Karpas-422 (cell line): ENCODE measurements at regions not wholly inside any gene's neighbourhood (a gene's known extent, or its start where the extent isn't known, plus 50 kb on each side); places are given as distances from the start of the nearest gene placed in this dataset.

Experiments used
- DNase-seq: peaks from one replicate; pipeline ENCODE4 v3.0.0-alpha.2; 2015
- H2AFZ ChIP-seq: fragments of 200-600 bp; sonication (generic); 2 replicates; pipeline ENCODE4 v1.6.1; 2014; ENCODE audit warnings: antibody characterized with exemption, low read length, mixed read lengths
- H3K27ac ChIP-seq: fragments of 200-600 bp; sonication (generic); 2 replicates; pipeline ENCODE4 v1.5.1; 2014; ENCODE audit warnings: mild to moderate bottlenecking, low read length, moderate library complexity
- H3K27me3 ChIP-seq: fragments of 200-600 bp; sonication (generic); 2 replicates; pipeline ENCODE4 v1.6.1; 2014; ENCODE audit warnings: low read length, mixed read lengths
- H3K36me3 ChIP-seq: fragments of 200-600 bp; sonication (generic); 2 replicates; pipeline ENCODE4 v1.6.1; 2014; ENCODE audit warnings: low read length, mixed read lengths; ENCODE audit not compliant: insufficient read depth
- H3K4me1 ChIP-seq: fragments of 200-600 bp; sonication (generic); 2 replicates; pipeline ENCODE4 v1.6.1; 2014; ENCODE audit warnings: mild to moderate bottlenecking, low read length, mixed read lengths
- H3K4me2 ChIP-seq: fragments of 200-600 bp; sonication (generic); 2 replicates; pipeline ENCODE4 v1.6.1; 2014; ENCODE audit warnings: low read length, low read depth, mild to moderate bottlenecking; ENCODE audit not compliant: poor library complexity, severe bottlenecking
- H3K4me3 ChIP-seq: fragments of 200-600 bp; sonication (generic); 2 replicates; pipeline ENCODE4 v1.5.1; 2014; ENCODE audit warnings: mild to moderate bottlenecking, antibody characterized with exemption, low read length, mixed read lengths
- H3K79me2 ChIP-seq: fragments of 200-600 bp; sonication (generic); 2 replicates; pipeline ENCODE4 v1.6.1; 2014; ENCODE audit warnings: mild to moderate bottlenecking, low read length, mixed read lengths
- H3K9ac ChIP-seq: fragments of 200-600 bp; sonication (generic); 2 replicates; pipeline ENCODE4 v1.6.0; 2014; ENCODE audit warnings: low read length
- H3K9me2 ChIP-seq: fragments of 200-600 bp; sonication (generic), shearing (Covaris generic); replicated peaks from 2 replicates; pipeline ENCODE4 v1.6.0; 2014; ENCODE audit warnings: mild to moderate bottlenecking, low read length, moderate library complexity; ENCODE audit not compliant: insufficient read depth
- H3K9me3 ChIP-seq: fragments of 300-700, 200-600 bp; sonication (generic); 2 replicates; pipeline ENCODE4 v1.6.1; 2014; ENCODE audit warnings: low read length, mixed read lengths
- H4K20me1 ChIP-seq: fragments of 200-600 bp; sonication (generic); 2 replicates; pipeline ENCODE4 v1.6.1; 2014; ENCODE audit warnings: mild to moderate bottlenecking, antibody characterized with exemption, low read length, low read depth; ENCODE audit not compliant: insufficient read depth

GRCh38 chr21:38918607-38919346, 113.0 kb downstream of the ETS2 start:
- H3K4me1 ChIP-seq = peaks cover 10% of the 10 kb centered on the region
- no peaks in the 10 kb centered on the region for H3K36me3 ChIP-seq
- no peaks in the 10 kb centered on the region for H4K20me1 ChIP-seq
- H3K27ac ChIP-seq = no peak overlapping the region
- H2AFZ ChIP-seq = no peak overlapping the region
- H3K27me3 ChIP-seq = no peaks in the 10 kb centered on the region
- H3K9ac ChIP-seq = no peak overlapping the region
- no peak overlapping the region for H3K4me3 ChIP-seq
- H3K9me3 ChIP-seq = no peaks in the 10 kb centered on the region
- no peak overlapping the region for H3K4me2 ChIP-seq
- no peaks in the 10 kb centered on the region for H3K79me2 ChIP-seq
- DNase-seq = no peak
- no peaks in the 10 kb centered on the region for H3K9me2 ChIP-seq

- no peak for DNase-seq
- H3K27me3 ChIP-seq = no peaks in the 10 kb centered on the region
- H3K4me3 ChIP-seq = no peak overlapping the region
- H3K4me2 ChIP-seq = no peak overlapping the region
- H3K9me3 ChIP-seq = no peaks in the 10 kb centered on the region
- no peak overlapping the region for H3K9ac ChIP-seq
- H3K27ac ChIP-seq = no peak overlapping the region
- no peaks in the 10 kb centered on the region for H3K79me2 ChIP-seq
- H2AFZ ChIP-seq = no peak overlapping the region
- H3K9me2 ChIP-seq = no peaks in the 10 kb centered on the region
- H3K4me1 ChIP-seq = peaks cover 10% of the 10 kb centered on the region
- H3K36me3 ChIP-seq = no peaks in the 10 kb centered on the region
- H4K20me1 ChIP-seq = no peaks in the 10 kb centered on the region
These were observed 111.5 kb downstream of the ETS2 start for GRCh38 chr21:38917043-38917774.

GRCh38 chr21:38916214-38916964, 110.7 kb downstream of the ETS2 start:
- peaks cover 13% of the 10 kb centered on the region for H3K4me1 ChIP-seq
- H3K27ac ChIP-seq = no peak overlapping the region
- H3K4me2 ChIP-seq = no peak overlapping the region
- no peaks in the 10 kb centered on the region for H3K27me3 ChIP-seq
- no peaks in the 10 kb centered on the region for H3K79me2 ChIP-seq
- no peaks in the 10 kb centered on the region for H3K9me2 ChIP-seq
- H2AFZ ChIP-seq = no peak overlapping the region
- H3K4me3 ChIP-seq = no peak overlapping the region
- no peaks in the 10 kb centered on the region; the same call in 1 of the 2 replicates for H4K20me1 ChIP-seq
- H3K9me3 ChIP-seq = no peaks in the 10 kb centered on the region
- no peak for DNase-seq
- no peaks in the 10 kb centered on the region for H3K36me3 ChIP-seq
- no peak overlapping the region for H3K9ac ChIP-seq

- Histone ChIP-seq H3K4me2 (no peak overlapping the region), H4K20me1 (no peaks in the 10 kb centered on the region; the same call in 1 of the 2 replicates), H3K27me3 (no peaks in the 10 kb centered on the region), H3K9ac (no peak overlapping the region), H3K27ac (no peak overlapping the region), H3K9me2 (no peaks in the 10 kb centered on the region), H2AFZ (no peak overlapping the region), H3K9me3 (no peaks in the 10 kb centered on the region), H3K36me3 (no peaks in the 10 kb centered on the region), H3K79me2 (no peaks in the 10 kb centered on the region), H3K4me3 (no peak overlapping the region), H3K4me1 (peaks cover 21% of the 10 kb centered on the region)
- DNase-seq = no peak
These were observed 109.8 kb downstream of the ETS2 start for GRCh38 chr21:38915546-38915945.

GRCh38 chr21:38914528-38915293, 109.0 kb downstream of the ETS2 start:
- Histone ChIP-seq H3K9ac (no peak overlapping the region), H3K4me2 (no peak overlapping the region)
- no peak for DNase-seq

GRCh38 chr21:38913893-38914527, 108.3 kb downstream of the ETS2 start:
- Histone ChIP-seq H4K20me1 (no peaks in the 10 kb centered on the region; the same call in 1 of the 2 replicates), H3K9me3 (no peaks in the 10 kb centered on the region), H3K27ac (no peak overlapping the region), H3K27me3 (no peaks in the 10 kb centered on the region), H3K4me2 (no peak overlapping the region), H3K9ac (no peak overlapping the region), H3K9me2 (no peaks in the 10 kb centered on the region), H3K4me1 (peaks cover 31% of the 10 kb centered on the region), H3K79me2 (no peaks in the 10 kb centered on the region), H3K4me3 (no peak overlapping the region), H2AFZ (no peak overlapping the region), H3K36me3 (no peaks in the 10 kb centered on the region)
- DNase-seq = no peak

More at GRCh38 chr21:38914528-38915293, 109.0 kb downstream of the ETS2 start:
- H3K27ac ChIP-seq = no peak overlapping the region
- no peaks in the 10 kb centered on the region for H3K79me2 ChIP-seq
- no peaks in the 10 kb centered on the region for H3K27me3 ChIP-seq
- peaks cover 29% of the 10 kb centered on the region for H3K4me1 ChIP-seq
- no peak overlapping the region for H2AFZ ChIP-seq
- no peaks in the 10 kb centered on the region for H3K36me3 ChIP-seq
- H3K9me3 ChIP-seq = no peaks in the 10 kb centered on the region
- no peaks in the 10 kb centered on the region for H3K9me2 ChIP-seq
- no peak overlapping the region for H3K4me3 ChIP-seq
- no peaks in the 10 kb centered on the region; the same call in 1 of the 2 replicates for H4K20me1 ChIP-seq

GRCh38 chr21:38913120-38913892, 107.6 kb downstream of the ETS2 start:
- no peak for DNase-seq
- Histone ChIP-seq H3K4me2 (no peak overlapping the region), H3K9ac (no peak overlapping the region), H3K27me3 (no peaks in the 10 kb centered on the region), H4K20me1 (no peaks in the 10 kb centered on the region; the same call in 1 of the 2 replicates), H3K27ac (no peak overlapping the region), H3K4me1 (peaks cover 31% of the 10 kb centered on the region), H2AFZ (no peak overlapping the region), H3K79me2 (no peaks in the 10 kb centered on the region), H3K36me3 (no peaks in the 10 kb centered on the region), H3K9me3 (no peaks in the 10 kb centered on the region), H3K4me3 (no peak overlapping the region), H3K9me2 (no peaks in the 10 kb centered on the region)
